ENCODE measurements at regions not wholly inside any gene's neighbourhood (a gene's known extent, or its start where the extent isn't known, plus 50 kb on each side); places are given as distances from the start of the nearest gene placed in this dataset.
"Not testable (repeated sequence)": the region's sequence is repeated elsewhere in the genome, so short reads cannot be mapped to it uniquely, and the experiment has no call there.

- TF ChIP-seq, protein P1, sequence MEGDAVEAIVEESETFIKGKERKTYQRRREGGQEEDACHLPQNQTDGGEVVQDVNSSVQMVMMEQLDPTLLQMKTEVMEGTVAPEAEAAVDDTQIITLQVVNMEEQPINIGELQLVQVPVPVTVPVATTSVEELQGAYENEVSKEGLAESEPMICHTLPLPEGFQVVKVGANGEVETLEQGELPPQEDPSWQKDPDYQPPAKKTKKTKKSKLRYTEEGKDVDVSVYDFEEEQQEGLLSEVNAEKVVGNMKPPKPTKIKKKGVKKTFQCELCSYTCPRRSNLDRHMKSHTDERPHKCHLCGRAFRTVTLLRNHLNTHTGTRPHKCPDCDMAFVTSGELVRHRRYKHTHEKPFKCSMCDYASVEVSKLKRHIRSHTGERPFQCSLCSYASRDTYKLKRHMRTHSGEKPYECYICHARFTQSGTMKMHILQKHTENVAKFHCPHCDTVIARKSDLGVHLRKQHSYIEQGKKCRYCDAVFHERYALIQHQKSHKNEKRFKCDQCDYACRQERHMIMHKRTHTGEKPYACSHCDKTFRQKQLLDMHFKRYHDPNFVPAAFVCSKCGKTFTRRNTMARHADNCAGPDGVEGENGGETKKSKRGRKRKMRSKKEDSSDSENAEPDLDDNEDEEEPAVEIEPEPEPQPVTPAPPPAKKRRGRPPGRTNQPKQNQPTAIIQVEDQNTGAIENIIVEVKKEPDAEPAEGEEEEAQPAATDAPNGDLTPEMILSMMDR (conservative IDR thresholded peaks at IDR 0.05; ENCODE audit: low read length) = no peak
- no peak for TF ChIP-seq EZH2phosphoT487 (IDR thresholded peaks at IDR 0.05; ENCODE audit: borderline replicate concordance)
- no peaks in the 10 kb centered on the region for H4K20me1 ChIP-seq (ENCODE audit: insufficient read depth, low read length, poor library complexity, severe bottlenecking)
- H3K4me1 ChIP-seq (ENCODE audit: insufficient read depth, low read length, poor library complexity, severe bottlenecking) = peaks cover 4% of the 10 kb centered on the region
- H3K27me3 ChIP-seq (ENCODE audit: insufficient read depth, low read length, poor library complexity, severe bottlenecking) = no peaks in the 10 kb centered on the region
- H3K36me3 ChIP-seq (ENCODE audit: insufficient read depth, low read length) = no peaks in the 10 kb centered on the region
- no peak overlapping the region for H3K4me2 ChIP-seq (ENCODE audit: low read depth, low read length, poor library complexity, severe bottlenecking)
- no peaks in the 10 kb centered on the region for H3K9me2 ChIP-seq (replicated peaks; ENCODE audit: low read depth, low read length)
- no peaks in the 10 kb centered on the region for H3F3A ChIP-seq (ENCODE audit: low read depth)
- H3K9ac ChIP-seq (ENCODE audit: low read depth, low read length, poor library complexity, severe bottlenecking) = no peak overlapping the region
- H2AFZ ChIP-seq (ENCODE audit: low read length) = no peak overlapping the region
- H3K79me2 ChIP-seq (ENCODE audit: insufficient read depth, low read length) = no peaks in the 10 kb centered on the region
- H3K9me3 ChIP-seq (ENCODE audit: insufficient read depth, low read depth, low read length) = peaks cover 5% of the 10 kb centered on the region; the same call in 1 of the 2 replicates
- no peak overlapping the region for H3K4me3 ChIP-seq (ENCODE audit: low read length, poor library complexity, severe bottlenecking)
Measured at GRCh38 chr22:48717076-48717810, 1110.4 kb downstream of the BRD1 start.

- not testable (repeated sequence) for H3K9me3 ChIP-seq (ENCODE audit: insufficient read depth, low read depth, low read length); H3K4me3 ChIP-seq (ENCODE audit: low read length, poor library complexity, severe bottlenecking)
Measured at GRCh38 chr22:48716154-48716553, 1111.5 kb downstream of the BRD1 start.

DNA sequence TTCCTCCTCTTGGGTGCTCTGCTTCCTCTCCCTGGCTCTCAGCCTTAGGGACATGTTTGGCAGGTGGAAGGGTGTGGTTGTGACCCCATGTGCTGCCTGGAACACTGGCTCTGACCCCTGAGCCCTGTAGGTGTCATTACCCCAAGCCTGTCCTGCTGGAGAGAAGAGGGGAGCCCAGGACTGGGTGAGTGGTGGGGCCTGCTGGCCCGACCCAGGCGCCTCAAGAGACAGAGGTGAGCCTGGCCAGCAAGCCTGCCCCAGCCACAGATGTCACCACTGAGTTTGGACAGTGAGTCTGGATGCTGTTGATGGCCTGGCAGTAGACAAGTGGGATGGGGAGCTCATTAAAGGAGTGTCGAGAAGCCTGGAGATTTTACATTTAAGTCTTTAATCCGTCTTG lies 1112.2 kb downstream of the BRD1 start:
- no peaks in the 10 kb centered on the region for H3K79me2 ChIP-seq (ENCODE audit: insufficient read depth, low read length)
- H3K4me2 ChIP-seq (ENCODE audit: low read depth, low read length, poor library complexity, severe bottlenecking) = no peak overlapping the region
- H3F3A ChIP-seq (ENCODE audit: low read depth) = no peaks in the 10 kb centered on the region
- no peaks in the 10 kb centered on the region for H4K20me1 ChIP-seq (ENCODE audit: insufficient read depth, low read length, poor library complexity, severe bottlenecking)
- H3K4me1 ChIP-seq (ENCODE audit: insufficient read depth, low read length, poor library complexity, severe bottlenecking) = peaks cover 4% of the 10 kb centered on the region
- H2AFZ ChIP-seq (ENCODE audit: low read length) = no peak overlapping the region
- no peaks in the 10 kb centered on the region for H3K9me2 ChIP-seq (replicated peaks; ENCODE audit: low read depth, low read length)
- H3K27me3 ChIP-seq (ENCODE audit: insufficient read depth, low read length, poor library complexity, severe bottlenecking) = no peaks in the 10 kb centered on the region
- peaks cover 8% of the 10 kb centered on the region; the same call in 1 of the 2 replicates for H3K9me3 ChIP-seq (ENCODE audit: insufficient read depth, low read depth, low read length)
- no peaks in the 10 kb centered on the region for H3K36me3 ChIP-seq (ENCODE audit: insufficient read depth, low read length)
- TF ChIP-seq, protein P1 (conservative IDR thresholded peaks at IDR 0.05; ENCODE audit: low read length) = no peak
- TF ChIP-seq EZH2phosphoT487 (IDR thresholded peaks at IDR 0.05; ENCODE audit: borderline replicate concordance) = no peak
- H3K4me3 ChIP-seq (ENCODE audit: low read length, poor library complexity, severe bottlenecking) = no peak overlapping the region
- H3K9ac ChIP-seq (ENCODE audit: low read depth, low read length, poor library complexity, severe bottlenecking) = no peak overlapping the region

More at GRCh38 chr22:48716154-48716553, 1111.5 kb downstream of the BRD1 start:
- H3K4me1 ChIP-seq (ENCODE audit: insufficient read depth, low read length, poor library complexity, severe bottlenecking); H3K4me2 ChIP-seq (ENCODE audit: low read depth, low read length, poor library complexity, severe bottlenecking); H3K36me3 ChIP-seq (ENCODE audit: insufficient read depth, low read length); H3F3A ChIP-seq (ENCODE audit: low read depth); H4K20me1 ChIP-seq (ENCODE audit: insufficient read depth, low read length, poor library complexity, severe bottlenecking); H3K27me3 ChIP-seq (ENCODE audit: insufficient read depth, low read length, poor library complexity, severe bottlenecking); H3K9me2 ChIP-seq (replicated peaks; ENCODE audit: low read depth, low read length); H3K9ac ChIP-seq (ENCODE audit: low read depth, low read length, poor library complexity, severe bottlenecking); H3K79me2 ChIP-seq (ENCODE audit: insufficient read depth, low read length); H2AFZ ChIP-seq (ENCODE audit: low read length): not testable (repeated sequence)

DNA sequence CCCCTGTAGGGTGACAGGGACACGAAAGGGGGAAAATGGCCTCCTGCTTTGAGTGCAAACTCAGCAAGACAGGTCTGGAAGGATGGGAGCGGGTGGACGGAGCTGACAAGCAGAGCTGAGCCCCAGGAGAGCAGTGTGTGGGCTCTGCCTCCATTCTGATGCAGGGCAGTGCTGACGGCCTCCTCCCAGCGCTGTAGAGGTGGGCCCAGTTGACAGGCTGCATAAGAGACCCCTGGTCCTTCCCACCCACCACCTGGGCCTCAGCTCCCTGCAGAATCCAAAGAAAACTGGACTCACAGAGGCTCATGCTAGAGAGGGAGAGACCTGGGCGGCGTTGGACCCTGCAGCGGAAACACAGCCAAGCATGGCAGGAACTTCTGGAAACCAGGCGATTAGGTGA lies 1113.4 kb downstream of the BRD1 start:
- H3K4me3 ChIP-seq (ENCODE audit: low read length, poor library complexity, severe bottlenecking) = no peak overlapping the region
- peaks cover 4% of the 10 kb centered on the region for H3K4me1 ChIP-seq (ENCODE audit: insufficient read depth, low read length, poor library complexity, severe bottlenecking)
- H3K9me2 ChIP-seq (replicated peaks; ENCODE audit: low read depth, low read length) = no peaks in the 10 kb centered on the region
- no peaks in the 10 kb centered on the region for H4K20me1 ChIP-seq (ENCODE audit: insufficient read depth, low read length, poor library complexity, severe bottlenecking)
- no peaks in the 10 kb centered on the region for H3K27me3 ChIP-seq (ENCODE audit: insufficient read depth, low read length, poor library complexity, severe bottlenecking)
- no peaks in the 10 kb centered on the region for H3K79me2 ChIP-seq (ENCODE audit: insufficient read depth, low read length)
- no peaks in the 10 kb centered on the region for H3F3A ChIP-seq (ENCODE audit: low read depth)
- no peaks in the 10 kb centered on the region for H3K36me3 ChIP-seq (ENCODE audit: insufficient read depth, low read length)
- H3K9ac ChIP-seq (ENCODE audit: low read depth, low read length, poor library complexity, severe bottlenecking) = no peak overlapping the region
- H3K9me3 ChIP-seq (ENCODE audit: insufficient read depth, low read depth, low read length) = peaks cover 11% of the 10 kb centered on the region; the same call in 1 of the 2 replicates
- TF ChIP-seq, protein P1 (conservative IDR thresholded peaks at IDR 0.05; ENCODE audit: low read length) = no peak
- no peak for TF ChIP-seq EZH2phosphoT487 (IDR thresholded peaks at IDR 0.05; ENCODE audit: borderline replicate concordance)
- H3K4me2 ChIP-seq (ENCODE audit: low read depth, low read length, poor library complexity, severe bottlenecking) = no peak overlapping the region
- H2AFZ ChIP-seq (ENCODE audit: low read length) = no peak overlapping the region
